ENCODE measurements at regions not wholly inside any gene's neighbourhood (a gene's known extent, or its start where the extent isn't known, plus 50 kb on each side); places are given as distances from the start of the nearest gene placed in this dataset.

- H4K20me1 ChIP-seq (ENCODE audit: insufficient read depth, poor library complexity, severe bottlenecking), result no peaks in the 10 kb centered on the region
- no peak overlapping the region for H3K27ac ChIP-seq
- H3K9me3 ChIP-seq (ENCODE audit: low read depth), result no peaks in the 10 kb centered on the region
- no peaks in the 10 kb centered on the region for H3K36me3 ChIP-seq (replicated peaks; ENCODE audit: insufficient read depth, low read depth)
- DNase-seq (ENCODE audit: low spot score), result no peak
- H3K4me3 ChIP-seq, result no peak overlapping the region
- no peaks in the 10 kb centered on the region for H3K9me2 ChIP-seq (replicated peaks; ENCODE audit: insufficient read depth)
- no peak for TF ChIP-seq EZH2phosphoT487 (IDR thresholded peaks at IDR 0.05; ENCODE audit: low read depth, severe bottlenecking, unreplicated experiment)
- no peak for TF ChIP-seq EZH2 (IDR thresholded peaks at IDR 0.05; ENCODE audit: borderline replicate concordance)
- TF ChIP-seq, protein P1, sequence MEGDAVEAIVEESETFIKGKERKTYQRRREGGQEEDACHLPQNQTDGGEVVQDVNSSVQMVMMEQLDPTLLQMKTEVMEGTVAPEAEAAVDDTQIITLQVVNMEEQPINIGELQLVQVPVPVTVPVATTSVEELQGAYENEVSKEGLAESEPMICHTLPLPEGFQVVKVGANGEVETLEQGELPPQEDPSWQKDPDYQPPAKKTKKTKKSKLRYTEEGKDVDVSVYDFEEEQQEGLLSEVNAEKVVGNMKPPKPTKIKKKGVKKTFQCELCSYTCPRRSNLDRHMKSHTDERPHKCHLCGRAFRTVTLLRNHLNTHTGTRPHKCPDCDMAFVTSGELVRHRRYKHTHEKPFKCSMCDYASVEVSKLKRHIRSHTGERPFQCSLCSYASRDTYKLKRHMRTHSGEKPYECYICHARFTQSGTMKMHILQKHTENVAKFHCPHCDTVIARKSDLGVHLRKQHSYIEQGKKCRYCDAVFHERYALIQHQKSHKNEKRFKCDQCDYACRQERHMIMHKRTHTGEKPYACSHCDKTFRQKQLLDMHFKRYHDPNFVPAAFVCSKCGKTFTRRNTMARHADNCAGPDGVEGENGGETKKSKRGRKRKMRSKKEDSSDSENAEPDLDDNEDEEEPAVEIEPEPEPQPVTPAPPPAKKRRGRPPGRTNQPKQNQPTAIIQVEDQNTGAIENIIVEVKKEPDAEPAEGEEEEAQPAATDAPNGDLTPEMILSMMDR (IDR thresholded peaks at IDR 0.05; ENCODE audit: poor library complexity), result no peak
- no peaks in the 10 kb centered on the region for H3K4me1 ChIP-seq (ENCODE audit: insufficient read depth)
- no peaks in the 10 kb centered on the region for H3K79me2 ChIP-seq
- H3K4me2 ChIP-seq, result no peak overlapping the region
- no peak overlapping the region for H2AFZ ChIP-seq
- WGBS (ENCODE audit: low lambda C conversion rate, missing lambda C conversion rate), result 83% methylated on average over 2 of the region's 2 CpGs
- H3K27me3 ChIP-seq, result no peaks in the 10 kb centered on the region
Measured at GRCh38 chr20:40305303-40305702, 383.7 kb downstream of the MAFB start.

DNA sequence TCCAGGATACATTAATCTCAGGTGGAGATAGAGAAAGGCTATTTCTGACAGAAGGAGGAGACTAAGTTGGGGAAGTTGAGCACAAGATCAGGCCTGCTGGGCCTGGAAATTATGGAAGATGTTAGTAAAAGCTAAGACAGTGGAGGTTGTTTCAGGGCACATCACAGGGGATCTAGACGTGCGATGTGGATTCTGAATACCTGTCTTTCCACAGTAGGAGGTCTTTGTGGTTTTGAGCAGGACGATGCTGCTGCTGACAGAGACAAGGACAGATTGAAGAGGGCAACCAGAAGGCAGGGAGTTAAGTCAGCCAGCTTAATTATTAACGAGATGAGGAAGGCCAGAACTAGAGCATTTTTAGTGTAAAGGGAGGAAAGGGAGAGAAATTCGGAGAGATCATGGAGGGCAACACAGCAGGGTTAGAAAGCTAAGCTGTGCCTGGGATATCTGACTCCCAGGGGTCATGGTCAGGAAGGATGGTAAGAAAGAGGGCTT lies 384.9 kb downstream of the MAFB start:
- no peaks in the 10 kb centered on the region for H3K4me1 ChIP-seq (ENCODE audit: insufficient read depth)
- 38% methylated on average over 5 of the region's 5 CpGs for whole genome bisulfite sequencing (ENCODE audit: low lambda C conversion rate, missing lambda C conversion rate)
- no peak overlapping the region for H3K4me2 ChIP-seq
- no peak overlapping the region for H2AFZ ChIP-seq
- DNase-seq (ENCODE audit: low spot score), result no peak
- H3K79me2 ChIP-seq, result no peaks in the 10 kb centered on the region
- H3K27ac ChIP-seq, result no peak overlapping the region
- H3K9me3 ChIP-seq (ENCODE audit: low read depth), result no peaks in the 10 kb centered on the region
- no peak overlapping the region for H3K4me3 ChIP-seq
- no peak for TF ChIP-seq EZH2phosphoT487 (IDR thresholded peaks at IDR 0.05; ENCODE audit: low read depth, severe bottlenecking, unreplicated experiment)
- no peaks in the 10 kb centered on the region for H4K20me1 ChIP-seq (ENCODE audit: insufficient read depth, poor library complexity, severe bottlenecking)
- H3K9me2 ChIP-seq (replicated peaks; ENCODE audit: insufficient read depth), result no peaks in the 10 kb centered on the region
- H3K36me3 ChIP-seq (replicated peaks; ENCODE audit: insufficient read depth, low read depth), result no peaks in the 10 kb centered on the region
- H3K27me3 ChIP-seq, result no peaks in the 10 kb centered on the region

DNA sequence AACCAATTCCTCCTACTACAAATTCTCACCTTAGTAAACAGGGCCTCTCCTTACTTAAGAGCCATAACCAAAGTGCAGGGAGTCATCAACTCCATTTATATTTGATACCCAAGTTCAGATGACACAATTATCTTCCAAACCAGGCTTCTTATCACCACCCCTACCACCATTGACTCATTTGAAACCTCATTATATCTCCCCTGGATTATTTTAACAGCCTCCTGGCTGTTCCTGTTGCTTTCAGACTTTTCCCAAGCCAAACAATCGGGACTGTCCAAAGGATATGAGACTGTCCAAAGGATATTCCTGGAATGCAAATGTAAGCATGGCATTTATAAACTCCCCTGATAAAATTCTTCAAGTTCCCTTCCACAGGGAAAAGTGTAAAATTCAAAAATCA lies 394.3 kb downstream of the MAFB start:
- Histone ChIP-seq H3K36me3 (replicated peaks; ENCODE audit: insufficient read depth, low read depth) (no peaks in the 10 kb centered on the region), H3K9me2 (replicated peaks; ENCODE audit: insufficient read depth) (no peaks in the 10 kb centered on the region), H3K9me3 (ENCODE audit: low read depth) (no peaks in the 10 kb centered on the region), H2AFZ (no peak overlapping the region), H3K4me2 (no peak overlapping the region), H3K4me3 (no peak overlapping the region), H3K4me1 (ENCODE audit: insufficient read depth) (no peaks in the 10 kb centered on the region), H3K79me2 (no peaks in the 10 kb centered on the region), H3K27ac (no peak overlapping the region), H4K20me1 (ENCODE audit: insufficient read depth, poor library complexity, severe bottlenecking) (no peaks in the 10 kb centered on the region), H3K27me3 (no peaks in the 10 kb centered on the region)
- TF ChIP-seq EZH2 (IDR thresholded peaks at IDR 0.05; ENCODE audit: borderline replicate concordance) (no peak), EZH2phosphoT487 (IDR thresholded peaks at IDR 0.05; ENCODE audit: low read depth, severe bottlenecking, unreplicated experiment) (no peak)
- TF ChIP-seq, protein P1 (IDR thresholded peaks at IDR 0.05; ENCODE audit: poor library complexity), result no peak
- WGBS (ENCODE audit: low lambda C conversion rate, missing lambda C conversion rate), result 76% methylated on average over 1 of the region's 1 CpG
- DNase-seq (ENCODE audit: low spot score), result no peak

GRCh38 chr20:40294175-40294574 lies 394.9 kb downstream of the MAFB start:
- no peak for DNase-seq (ENCODE audit: low spot score)
- Histone ChIP-seq H3K4me2 (no peak overlapping the region), H3K79me2 (no peaks in the 10 kb centered on the region), H2AFZ (no peak overlapping the region), H3K27ac (no peak overlapping the region), H3K9me2 (replicated peaks; ENCODE audit: insufficient read depth) (no peaks in the 10 kb centered on the region), H3K4me3 (no peak overlapping the region), H3K4me1 (ENCODE audit: insufficient read depth) (no peaks in the 10 kb centered on the region), H3K36me3 (replicated peaks; ENCODE audit: insufficient read depth, low read depth) (no peaks in the 10 kb centered on the region), H3K27me3 (no peaks in the 10 kb centered on the region), H4K20me1 (ENCODE audit: insufficient read depth, poor library complexity, severe bottlenecking) (no peaks in the 10 kb centered on the region), H3K9me3 (ENCODE audit: low read depth) (no peaks in the 10 kb centered on the region)
- TF ChIP-seq EZH2phosphoT487 (IDR thresholded peaks at IDR 0.05; ENCODE audit: low read depth, severe bottlenecking, unreplicated experiment), result no peak
- no peak for TF ChIP-seq EZH2 (IDR thresholded peaks at IDR 0.05; ENCODE audit: borderline replicate concordance)
- TF ChIP-seq, protein P1 (IDR thresholded peaks at IDR 0.05; ENCODE audit: poor library complexity), result no peak
- 77% methylated on average over 6 of the region's 6 CpGs for WGBS (ENCODE audit: low lambda C conversion rate, missing lambda C conversion rate)
